WTC11 (cell line): ENCODE measurements at regions not wholly inside any gene's neighbourhood (a gene's known extent, or its start where the extent isn't known, plus 50 kb on each side); places are given as distances from the start of the nearest gene placed in this dataset.

Experiments used
- ATAC-seq: fragments of 200-7000 bp; cut with Tn5 transposase; 2 replicates; pipeline ENCODE4 v1.10.0; 2021; ENCODE audit warnings: mild to moderate bottlenecking, moderate library complexity
- CTCF ChIA-PET: fragments of 300-600 bp; sonication (Branson Sonifier 250); formaldehyde crosslinking; loops from one replicate; lab custom pipeline; 2021; ENCODE audit warnings: antibody characterized with exemption; lab: Charles Lee
- POLR2A ChIA-PET: fragments of 350-600 bp; sonication (Branson Sonifier 250); formaldehyde crosslinking; loops from one replicate; lab custom pipeline; 2021; ENCODE audit warnings: antibody characterized with exemption; lab: Charles Lee
- DNase-seq: peaks from one replicate; pipeline ENCODE4 v3.0.0; 2021; ENCODE audit warnings: low spot score
- H3K27ac Mint-ChIP-seq: 2 replicates; pipeline ENCODE4 v1.8.0; 2021; ENCODE audit warnings: mixed read lengths
- H3K27me3 Mint-ChIP-seq: 2 replicates; pipeline ENCODE4 v1.8.0; 2021; ENCODE audit warnings: low read depth, mild to moderate bottlenecking, moderate library complexity, mixed read lengths
- H3K36me3 Mint-ChIP-seq: 2 replicates; pipeline ENCODE4 v1.8.0; 2021; ENCODE audit warnings: mixed read lengths
- H3K4me1 Mint-ChIP-seq: 2 replicates; pipeline ENCODE4 v1.8.0; 2022; ENCODE audit warnings: mixed read lengths
- H3K4me3 Mint-ChIP-seq: 2 replicates; pipeline ENCODE4 v1.8.0; 2021; ENCODE audit warnings: mild to moderate bottlenecking, moderate library complexity, mixed read lengths
- H3K9me3 Mint-ChIP-seq: 2 replicates; pipeline ENCODE4 v1.8.0; 2021; ENCODE audit warnings: mixed read lengths
- ELF4 ChIP-seq: sonication (generic); formaldehyde crosslinking; IDR thresholded peaks from 2 replicates; pipeline ENCODE4 v1.8.1; 2022; ENCODE audit warnings: low read depth, mild to moderate bottlenecking, moderate library complexity, missing genetic modification reagents
- GTF2I ChIP-seq: fragments of 250-450 bp; sonication (Bioruptor Pico); conservative IDR thresholded peaks from 2 replicates; pipeline ENCODE4 v1.4.0; 2021; ENCODE audit warnings: mild to moderate bottlenecking
- JUN ChIP-seq: sonication (generic); formaldehyde crosslinking; IDR thresholded peaks from 2 replicates; pipeline ENCODE4 v1.8.0; 2023; ENCODE audit warnings: mild to moderate bottlenecking, missing genetic modification reagents
- OVOL2 ChIP-seq: fragments of 250-450 bp; sonication (Bioruptor Pico); IDR thresholded peaks from 2 replicates; pipeline ENCODE4 v1.9.0; 2021; ENCODE audit warnings: mild to moderate bottlenecking, borderline replicate concordance
- RORB ChIP-seq: fragments of 250-450 bp; sonication (Bioruptor Pico); IDR thresholded peaks from 2 replicates; pipeline ENCODE4 v1.9.0; 2021; ENCODE audit warnings: mild to moderate bottlenecking
- SMAD3 ChIP-seq: sonication (generic); formaldehyde crosslinking; IDR thresholded peaks from 2 replicates; pipeline ENCODE4 v1.8.0; 2022; ENCODE audit warnings: missing genetic modification reagents, mild to moderate bottlenecking, borderline replicate concordance
- TEAD1 ChIP-seq: sonication (generic); formaldehyde crosslinking; IDR thresholded peaks from 2 replicates; pipeline ENCODE4 v1.8.0; 2022; ENCODE audit warnings: mild to moderate bottlenecking, missing genetic modification reagents
- ZBTB21 ChIP-seq: sonication (generic); formaldehyde crosslinking; IDR thresholded peaks from 2 replicates; pipeline ENCODE4 v1.8.1; 2023; ENCODE audit warnings: mild to moderate bottlenecking, missing genetic modification reagents, borderline replicate concordance
- ZNF317 ChIP-seq: sonication (generic); formaldehyde crosslinking; IDR thresholded peaks from 2 replicates; pipeline ENCODE4 v1.8.1; 2023; ENCODE audit warnings: low read depth, mild to moderate bottlenecking, moderate library complexity, missing genetic modification reagents, borderline replicate concordance
- ZNF671 ChIP-seq: fragments of 250-450 bp; sonication (Bioruptor Pico); IDR thresholded peaks from 2 replicates; pipeline ENCODE4 v1.8.0; 2021; ENCODE audit warnings: mild to moderate bottlenecking
- TF ChIP-seq, protein P1 (sequence below): sonication (generic); formaldehyde crosslinking; IDR thresholded peaks from 2 replicates; pipeline ENCODE4 v1.8.0; 2023; ENCODE audit warnings: missing genetic modification reagents, mild to moderate bottlenecking, borderline replicate concordance
- TF ChIP-seq, protein P2 (sequence below): sonication (generic); formaldehyde crosslinking; IDR thresholded peaks from 2 replicates; pipeline ENCODE4 v1.8.1; 2023; ENCODE audit warnings: mild to moderate bottlenecking, missing genetic modification reagents, borderline replicate concordance
- TF ChIP-seq, protein P3 (sequence below): sonication (generic); formaldehyde crosslinking; IDR thresholded peaks from 2 replicates; pipeline ENCODE4 v1.8.0; 2022; ENCODE audit warnings: mild to moderate bottlenecking, missing genetic modification reagents
- TF ChIP-seq, protein P4 (sequence below): fragments of 250-450 bp; sonication (Bioruptor Pico); conservative IDR thresholded peaks from 2 replicates; pipeline ENCODE4 v1.9.0; 2021; ENCODE audit warnings: mild to moderate bottlenecking
- TF ChIP-seq, protein P5 (sequence below): sonication (generic); formaldehyde crosslinking; IDR thresholded peaks from 2 replicates; pipeline ENCODE4 v1.8.1; 2022; ENCODE audit warnings: low read depth, mild to moderate bottlenecking, moderate library complexity, missing genetic modification reagents, borderline replicate concordance

DNA sequence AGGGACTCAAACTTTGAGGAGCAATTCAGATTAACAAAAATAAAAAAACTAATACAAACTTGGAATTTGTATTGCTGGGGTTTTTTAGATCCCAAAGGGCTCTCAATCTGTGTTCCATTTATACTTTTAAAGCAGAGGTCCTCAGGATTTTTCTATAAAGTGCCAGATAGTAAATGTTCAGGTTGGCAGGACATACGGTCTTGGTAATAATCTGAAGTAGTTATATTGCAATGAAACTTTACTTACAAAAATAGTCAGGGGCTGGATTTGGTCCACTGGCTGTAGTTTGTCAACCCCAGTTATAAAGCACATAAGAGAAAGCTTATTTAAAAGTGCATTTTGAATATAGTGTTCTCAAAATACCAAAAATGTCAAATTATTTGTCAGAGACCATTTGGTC lies 164.1 kb upstream of the CTSO start (continued):
- TF ChIP-seq, protein P1, sequence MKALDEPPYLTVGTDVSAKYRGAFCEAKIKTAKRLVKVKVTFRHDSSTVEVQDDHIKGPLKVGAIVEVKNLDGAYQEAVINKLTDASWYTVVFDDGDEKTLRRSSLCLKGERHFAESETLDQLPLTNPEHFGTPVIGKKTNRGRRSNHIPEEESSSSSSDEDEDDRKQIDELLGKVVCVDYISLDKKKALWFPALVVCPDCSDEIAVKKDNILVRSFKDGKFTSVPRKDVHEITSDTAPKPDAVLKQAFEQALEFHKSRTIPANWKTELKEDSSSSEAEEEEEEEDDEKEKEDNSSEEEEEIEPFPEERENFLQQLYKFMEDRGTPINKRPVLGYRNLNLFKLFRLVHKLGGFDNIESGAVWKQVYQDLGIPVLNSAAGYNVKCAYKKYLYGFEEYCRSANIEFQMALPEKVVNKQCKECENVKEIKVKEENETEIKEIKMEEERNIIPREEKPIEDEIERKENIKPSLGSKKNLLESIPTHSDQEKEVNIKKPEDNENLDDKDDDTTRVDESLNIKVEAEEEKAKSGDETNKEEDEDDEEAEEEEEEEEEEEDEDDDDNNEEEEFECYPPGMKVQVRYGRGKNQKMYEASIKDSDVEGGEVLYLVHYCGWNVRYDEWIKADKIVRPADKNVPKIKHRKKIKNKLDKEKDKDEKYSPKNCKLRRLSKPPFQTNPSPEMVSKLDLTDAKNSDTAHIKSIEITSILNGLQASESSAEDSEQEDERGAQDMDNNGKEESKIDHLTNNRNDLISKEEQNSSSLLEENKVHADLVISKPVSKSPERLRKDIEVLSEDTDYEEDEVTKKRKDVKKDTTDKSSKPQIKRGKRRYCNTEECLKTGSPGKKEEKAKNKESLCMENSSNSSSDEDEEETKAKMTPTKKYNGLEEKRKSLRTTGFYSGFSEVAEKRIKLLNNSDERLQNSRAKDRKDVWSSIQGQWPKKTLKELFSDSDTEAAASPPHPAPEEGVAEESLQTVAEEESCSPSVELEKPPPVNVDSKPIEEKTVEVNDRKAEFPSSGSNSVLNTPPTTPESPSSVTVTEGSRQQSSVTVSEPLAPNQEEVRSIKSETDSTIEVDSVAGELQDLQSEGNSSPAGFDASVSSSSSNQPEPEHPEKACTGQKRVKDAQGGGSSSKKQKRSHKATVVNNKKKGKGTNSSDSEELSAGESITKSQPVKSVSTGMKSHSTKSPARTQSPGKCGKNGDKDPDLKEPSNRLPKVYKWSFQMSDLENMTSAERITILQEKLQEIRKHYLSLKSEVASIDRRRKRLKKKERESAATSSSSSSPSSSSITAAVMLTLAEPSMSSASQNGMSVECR, result no peak
- TF ChIP-seq, protein P2, sequence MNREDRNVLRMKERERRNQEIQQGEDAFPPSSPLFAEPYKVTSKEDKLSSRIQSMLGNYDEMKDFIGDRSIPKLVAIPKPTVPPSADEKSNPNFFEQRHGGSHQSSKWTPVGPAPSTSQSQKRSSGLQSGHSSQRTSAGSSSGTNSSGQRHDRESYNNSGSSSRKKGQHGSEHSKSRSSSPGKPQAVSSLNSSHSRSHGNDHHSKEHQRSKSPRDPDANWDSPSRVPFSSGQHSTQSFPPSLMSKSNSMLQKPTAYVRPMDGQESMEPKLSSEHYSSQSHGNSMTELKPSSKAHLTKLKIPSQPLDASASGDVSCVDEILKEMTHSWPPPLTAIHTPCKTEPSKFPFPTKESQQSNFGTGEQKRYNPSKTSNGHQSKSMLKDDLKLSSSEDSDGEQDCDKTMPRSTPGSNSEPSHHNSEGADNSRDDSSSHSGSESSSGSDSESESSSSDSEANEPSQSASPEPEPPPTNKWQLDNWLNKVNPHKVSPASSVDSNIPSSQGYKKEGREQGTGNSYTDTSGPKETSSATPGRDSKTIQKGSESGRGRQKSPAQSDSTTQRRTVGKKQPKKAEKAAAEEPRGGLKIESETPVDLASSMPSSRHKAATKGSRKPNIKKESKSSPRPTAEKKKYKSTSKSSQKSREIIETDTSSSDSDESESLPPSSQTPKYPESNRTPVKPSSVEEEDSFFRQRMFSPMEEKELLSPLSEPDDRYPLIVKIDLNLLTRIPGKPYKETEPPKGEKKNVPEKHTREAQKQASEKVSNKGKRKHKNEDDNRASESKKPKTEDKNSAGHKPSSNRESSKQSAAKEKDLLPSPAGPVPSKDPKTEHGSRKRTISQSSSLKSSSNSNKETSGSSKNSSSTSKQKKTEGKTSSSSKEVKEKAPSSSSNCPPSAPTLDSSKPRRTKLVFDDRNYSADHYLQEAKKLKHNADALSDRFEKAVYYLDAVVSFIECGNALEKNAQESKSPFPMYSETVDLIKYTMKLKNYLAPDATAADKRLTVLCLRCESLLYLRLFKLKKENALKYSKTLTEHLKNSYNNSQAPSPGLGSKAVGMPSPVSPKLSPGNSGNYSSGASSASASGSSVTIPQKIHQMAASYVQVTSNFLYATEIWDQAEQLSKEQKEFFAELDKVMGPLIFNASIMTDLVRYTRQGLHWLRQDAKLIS, result no peak
- no peak for TF ChIP-seq RORB
- TF ChIP-seq ZNF317 (CRISPR knock-in tag), result no peak
- TF ChIP-seq, protein P3, sequence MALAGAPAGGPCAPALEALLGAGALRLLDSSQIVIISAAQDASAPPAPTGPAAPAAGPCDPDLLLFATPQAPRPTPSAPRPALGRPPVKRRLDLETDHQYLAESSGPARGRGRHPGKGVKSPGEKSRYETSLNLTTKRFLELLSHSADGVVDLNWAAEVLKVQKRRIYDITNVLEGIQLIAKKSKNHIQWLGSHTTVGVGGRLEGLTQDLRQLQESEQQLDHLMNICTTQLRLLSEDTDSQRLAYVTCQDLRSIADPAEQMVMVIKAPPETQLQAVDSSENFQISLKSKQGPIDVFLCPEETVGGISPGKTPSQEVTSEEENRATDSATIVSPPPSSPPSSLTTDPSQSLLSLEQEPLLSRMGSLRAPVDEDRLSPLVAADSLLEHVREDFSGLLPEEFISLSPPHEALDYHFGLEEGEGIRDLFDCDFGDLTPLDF (CRISPR knock-in tag), result no peak
- no peak for TF ChIP-seq GTF2I
- TF ChIP-seq, protein P4, sequence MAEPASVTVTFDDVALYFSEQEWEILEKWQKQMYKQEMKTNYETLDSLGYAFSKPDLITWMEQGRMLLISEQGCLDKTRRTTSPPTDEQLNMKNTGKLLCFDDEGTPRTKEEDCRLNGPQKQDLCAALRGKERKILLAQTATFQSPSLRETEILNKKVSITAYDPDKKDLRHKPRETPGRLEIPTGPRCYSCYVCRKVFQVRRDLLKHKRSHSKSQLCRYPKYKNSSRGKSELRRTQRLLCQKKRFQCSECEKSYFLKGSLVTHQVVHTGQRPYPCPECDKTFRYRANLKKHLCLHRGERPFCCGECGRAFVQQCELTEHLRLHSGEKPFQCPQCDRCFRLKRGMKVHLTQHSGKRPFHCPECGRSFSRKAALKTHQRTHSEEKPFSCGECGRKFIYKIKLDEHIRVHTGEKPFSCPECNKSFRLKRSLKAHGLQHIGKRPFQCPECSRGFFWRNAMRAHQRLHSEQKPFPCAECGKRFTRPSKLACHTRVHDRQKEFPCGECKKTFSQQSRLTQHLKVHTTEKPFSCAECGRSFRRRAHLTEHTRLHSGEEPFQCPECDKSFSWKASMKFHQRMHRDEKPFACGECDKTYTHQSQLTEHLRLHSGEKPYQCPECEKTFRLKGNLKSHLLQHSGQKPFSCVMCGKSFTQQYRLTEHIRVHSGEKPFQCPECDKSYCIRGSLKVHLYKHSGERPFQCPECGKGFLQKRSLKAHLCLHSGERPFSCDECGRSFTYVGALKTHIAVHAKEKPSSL (CRISPR knock-in tag), result no peak

DNA sequence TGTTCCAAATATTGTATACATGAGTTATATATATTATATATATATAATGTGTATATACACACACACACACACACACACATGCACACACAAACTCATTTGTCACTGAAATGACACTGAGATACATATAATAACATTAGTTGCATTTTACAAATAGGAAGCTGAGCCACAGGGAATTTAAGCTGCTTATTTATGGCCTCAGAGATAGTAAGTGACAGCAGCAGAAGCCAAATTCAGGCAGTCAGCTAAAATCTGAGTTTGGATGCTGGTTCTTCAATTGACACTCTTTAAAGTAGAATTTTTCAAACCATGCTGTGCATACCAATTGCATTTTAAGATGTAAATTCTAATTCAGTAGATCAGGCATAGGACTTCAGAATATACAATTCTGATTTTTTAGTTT lies 163.3 kb upstream of the CTSO start:
- ChIA-PET CTCF (interaction anchor here (1.0 kb wide), 1 partner anchor 52 kb away, joined by 3 read pairs; no protein-coding TSS in a partner anchor), POLR2A (no interaction called here)
- TF ChIP-seq ZNF671 (no peak), ELF4 (CRISPR knock-in tag) (no peak), ZBTB21 (no peak), SMAD3 (CRISPR knock-in tag) (no peak), RORB (no peak), TEAD1 (no peak), OVOL2 (no peak), JUN (no peak)
- TF ChIP-seq, protein P1, result no peak
- TF ChIP-seq, protein P5, sequence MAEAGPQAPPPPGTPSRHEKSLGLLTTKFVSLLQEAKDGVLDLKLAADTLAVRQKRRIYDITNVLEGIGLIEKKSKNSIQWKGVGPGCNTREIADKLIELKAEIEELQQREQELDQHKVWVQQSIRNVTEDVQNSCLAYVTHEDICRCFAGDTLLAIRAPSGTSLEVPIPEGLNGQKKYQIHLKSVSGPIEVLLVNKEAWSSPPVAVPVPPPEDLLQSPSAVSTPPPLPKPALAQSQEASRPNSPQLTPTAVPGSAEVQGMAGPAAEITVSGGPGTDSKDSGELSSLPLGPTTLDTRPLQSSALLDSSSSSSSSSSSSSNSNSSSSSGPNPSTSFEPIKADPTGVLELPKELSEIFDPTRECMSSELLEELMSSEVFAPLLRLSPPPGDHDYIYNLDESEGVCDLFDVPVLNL (CRISPR knock-in tag), result no peak
- Mint-ChIP-seq H3K4me1 (peaks cover 9% of the 10 kb centered on the region), H3K4me3 (no peak overlapping the region), H3K27ac (no peak overlapping the region), H3K36me3 (no peaks in the 10 kb centered on the region), H3K27me3 (no peaks in the 10 kb centered on the region), H3K9me3 (no peaks in the 10 kb centered on the region)
- DNase-seq (no peak), ATAC-seq (no peak)
